ENCODE measurements at regions not wholly inside any gene's neighbourhood (a gene's known extent, or its start where the extent isn't known, plus 50 kb on each side); places are given as distances from the start of the nearest gene placed in this dataset.

DNA sequence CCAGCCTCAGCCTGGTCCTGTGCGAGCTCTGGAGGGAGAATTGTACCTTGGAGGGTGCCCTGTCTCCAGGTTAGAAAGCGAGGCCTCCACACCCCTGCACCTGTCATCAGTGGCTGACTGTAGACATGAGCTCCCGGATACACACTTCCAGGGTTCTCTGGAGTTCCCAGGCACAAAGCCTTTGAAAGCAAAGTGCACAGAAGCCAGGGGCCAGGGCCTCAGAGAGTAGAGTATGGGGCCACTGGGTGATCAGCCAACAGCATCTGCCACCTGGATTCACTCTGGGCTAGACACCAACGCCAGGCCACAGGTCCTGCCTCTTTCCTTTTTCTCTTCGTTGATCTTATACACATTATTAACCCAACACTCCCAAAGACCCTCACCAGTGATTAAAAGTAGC lies 239.4 kb upstream of the HDAC4 start:
- Histone ChIP-seq H3K27me3 (ENCODE audit: control insufficient read depth in 4 of 4, insufficient read depth in 4 of 4, low read length in 3 of 4) (no peaks in the 10 kb centered on the region), H3K4me3 (ENCODE audit: low read depth in 1 of 3, low read length in 3 of 3) (no peak overlapping the region), H3K9ac (ENCODE audit: low read depth in 1 of 2, low read length in 2 of 2) (no peak overlapping the region), H3K36me3 (ENCODE audit: control insufficient read depth in 4 of 4, insufficient read depth in 3 of 4, low read depth in 1 of 4, low read length in 3 of 4) (no peaks in the 10 kb centered on the region), H3K9me3 (ENCODE audit: control insufficient read depth in 4 of 4, low read length in 3 of 4) (peaks cover 0 to 9% (median 3%) of the 10 kb centered on the region in 4 donors), H3K27ac (ENCODE audit: low read depth in 1 of 2, low read length in 2 of 2) (no peak overlapping the region), H3K4me1 (ENCODE audit: control insufficient read depth in 4 of 4, insufficient read depth in 4 of 4, low read length in 3 of 4) (no peaks in the 10 kb centered on the region)
- 84% methylated on average over 5 of the region's 5 CpGs for WGBS
- TF ChIP-seq TAF1 (conservative IDR thresholded peaks at IDR 0.05) (no peak), RAD21 (IDR thresholded peaks at IDR 0.05) (no peak)
- TF ChIP-seq, protein P1, sequence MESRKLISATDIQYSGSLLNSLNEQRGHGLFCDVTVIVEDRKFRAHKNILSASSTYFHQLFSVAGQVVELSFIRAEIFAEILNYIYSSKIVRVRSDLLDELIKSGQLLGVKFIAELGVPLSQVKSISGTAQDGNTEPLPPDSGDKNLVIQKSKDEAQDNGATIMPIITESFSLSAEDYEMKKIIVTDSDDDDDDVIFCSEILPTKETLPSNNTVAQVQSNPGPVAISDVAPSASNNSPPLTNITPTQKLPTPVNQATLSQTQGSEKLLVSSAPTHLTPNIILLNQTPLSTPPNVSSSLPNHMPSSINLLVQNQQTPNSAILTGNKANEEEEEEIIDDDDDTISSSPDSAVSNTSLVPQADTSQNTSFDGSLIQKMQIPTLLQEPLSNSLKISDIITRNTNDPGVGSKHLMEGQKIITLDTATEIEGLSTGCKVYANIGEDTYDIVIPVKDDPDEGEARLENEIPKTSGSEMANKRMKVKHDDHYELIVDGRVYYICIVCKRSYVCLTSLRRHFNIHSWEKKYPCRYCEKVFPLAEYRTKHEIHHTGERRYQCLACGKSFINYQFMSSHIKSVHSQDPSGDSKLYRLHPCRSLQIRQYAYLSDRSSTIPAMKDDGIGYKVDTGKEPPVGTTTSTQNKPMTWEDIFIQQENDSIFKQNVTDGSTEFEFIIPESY (IDR thresholded peaks at IDR 0.05) = no peak
- no peak for DNase-seq (ENCODE audit: low spot score)

DNA sequence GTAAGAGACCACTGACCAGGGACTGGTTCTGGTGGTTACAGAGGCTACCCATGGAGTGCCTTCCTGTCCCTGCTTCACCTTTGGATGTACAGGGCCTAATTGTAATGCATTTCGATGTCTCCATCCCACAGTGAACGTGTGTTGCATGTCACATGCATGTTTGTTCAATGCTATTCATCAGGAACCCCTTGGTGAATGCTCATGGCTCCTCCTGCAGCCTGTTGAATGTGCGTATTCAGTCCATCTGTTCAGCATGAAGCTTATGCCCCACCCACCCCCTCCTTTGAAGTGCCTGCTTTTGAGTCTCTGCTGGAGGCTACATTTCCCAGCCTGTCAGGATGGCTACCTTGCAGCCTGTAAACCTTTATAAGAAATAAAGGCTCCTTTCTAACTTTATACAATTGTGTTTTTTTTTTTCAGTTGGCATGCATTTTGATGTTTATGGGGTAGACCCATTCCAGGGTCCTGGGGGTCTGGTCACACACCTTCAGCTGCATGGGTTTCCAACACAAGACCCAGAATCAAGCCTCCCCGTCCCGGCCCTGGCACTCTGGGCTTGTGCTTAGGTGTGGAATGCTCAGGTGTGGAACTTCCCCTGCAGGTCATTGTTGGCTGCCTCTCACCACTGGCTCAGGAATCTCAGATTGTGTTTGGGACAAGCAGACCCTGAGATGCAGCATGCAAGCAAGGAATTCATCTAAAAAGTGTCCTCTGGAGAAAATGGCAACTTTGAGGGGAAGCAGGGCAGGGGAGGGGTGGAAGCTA lies 238.8 kb upstream of the HDAC4 start:
- Histone ChIP-seq H3K36me3 (ENCODE audit: control insufficient read depth in 4 of 4, insufficient read depth in 3 of 4, low read depth in 1 of 4, low read length in 3 of 4) (no peaks in the 10 kb centered on the region), H3K27ac (ENCODE audit: low read depth in 1 of 2, low read length in 2 of 2) (no peak overlapping the region), H3K9me3 (ENCODE audit: control insufficient read depth in 4 of 4, low read length in 3 of 4) (peaks cover 0 to 9% (median 3%) of the 10 kb centered on the region in 4 donors), H3K4me1 (ENCODE audit: control insufficient read depth in 4 of 4, insufficient read depth in 4 of 4, low read length in 3 of 4) (no peaks in the 10 kb centered on the region), H3K27me3 (ENCODE audit: control insufficient read depth in 4 of 4, insufficient read depth in 4 of 4, low read length in 3 of 4) (no peaks in the 10 kb centered on the region), H3K9ac (ENCODE audit: low read depth in 1 of 2, low read length in 2 of 2) (no peak overlapping the region), H3K4me3 (ENCODE audit: low read depth in 1 of 3, low read length in 3 of 3) (no peak overlapping the region)
- TF ChIP-seq GABPA (IDR thresholded peaks at IDR 0.05 in 1 of 2, conservative IDR thresholded peaks at IDR 0.05 in 1 of 2) (no peak), ATF3 (IDR thresholded peaks at IDR 0.05) (no peak), SP1 (IDR thresholded peaks at IDR 0.05) (no peak), EGR1 (IDR thresholded peaks at IDR 0.05; ENCODE audit: low read depth in 2 of 2) (no peak), HNF4A (conservative IDR thresholded peaks at IDR 0.05) (no peak), RAD21 (IDR thresholded peaks at IDR 0.05) (no peak), HNF4G (IDR thresholded peaks at IDR 0.05) (no peak), FOXA2 (IDR thresholded peaks at IDR 0.05) (no peak), MAX (IDR thresholded peaks at IDR 0.05) (no peak), CTCF (IDR thresholded peaks at IDR 0.05; ENCODE audit: low read depth, low read length, missing input control) (no peak), YY1 (IDR thresholded peaks at IDR 0.05) (no peak), FOXA1 (IDR thresholded peaks at IDR 0.05) (no peak), TAF1 (conservative IDR thresholded peaks at IDR 0.05) (no peak), NR2F2 (IDR thresholded peaks at IDR 0.05) (no peak), REST (IDR thresholded peaks at IDR 0.05) (no peak), RXRA (IDR thresholded peaks at IDR 0.05) (no peak)
- TF ChIP-seq, protein P1 (IDR thresholded peaks at IDR 0.05) = no peak
- DNase-seq (ENCODE audit: low spot score) = no peak
- 82% methylated on average over 5 of the region's 5 CpGs for WGBS

All from liver (tissue), 8 donors.